ENCODE measurements at regions not wholly inside any gene's neighbourhood (a gene's known extent, or its start where the extent isn't known, plus 50 kb on each side); places are given as distances from the start of the nearest gene placed in this dataset.

- intact Hi-C loops (cut with DNase I) = no loop called here
- Histone ChIP-seq H3K27me3 (ENCODE audit: control insufficient read depth in 1 of 2, insufficient read depth in 2 of 2, low read length in 1 of 2) (no peaks in the 10 kb centered on the region), H3K9me3 (ENCODE audit: control insufficient read depth, low read length) (no peaks in the 10 kb centered on the region), H3K27ac (ENCODE audit: low read depth in 1 of 2, low read length in 2 of 2) (no peak overlapping the region), H3K36me3 (ENCODE audit: control insufficient read depth in 1 of 2, insufficient read depth in 2 of 2, low read length in 1 of 2) (peaks cover 0 to 12% of the 10 kb centered on the region in 2 donors), H3K4me1 (ENCODE audit: control insufficient read depth in 1 of 2, insufficient read depth in 2 of 2, low read length in 2 of 2) (no peaks in the 10 kb centered on the region), H3K4me3 (ENCODE audit: low read length in 2 of 2) (no peak overlapping the region)
- DNase-seq (no peak), ATAC-seq (ENCODE audit: low FRiP score) (no peak)
- 94 to 96% methylated on average over 8 of the region's 8 CpGs for WGBS, 2 donors
These were observed 121.6 kb downstream of the PTPRS start for GRCh38 chr19:5218963-5219530.

GRCh38 chr19:5218255-5218855, 122.3 kb downstream of the PTPRS start:
- Histone ChIP-seq H3K36me3 (ENCODE audit: control insufficient read depth in 1 of 2, insufficient read depth in 2 of 2, low read length in 1 of 2) (peaks cover 0 to 13% of the 10 kb centered on the region in 2 donors), H3K4me1 (ENCODE audit: control insufficient read depth in 1 of 2, insufficient read depth in 2 of 2, low read length in 2 of 2) (no peaks in the 10 kb centered on the region), H3K27ac (ENCODE audit: low read depth in 1 of 2, low read length in 2 of 2) (no peak overlapping the region), H3K4me3 (ENCODE audit: low read length in 2 of 2) (no peak overlapping the region), H3K27me3 (ENCODE audit: control insufficient read depth in 1 of 2, insufficient read depth in 2 of 2, low read length in 1 of 2) (no peaks in the 10 kb centered on the region), H3K9me3 (ENCODE audit: control insufficient read depth, low read length) (no peaks in the 10 kb centered on the region)
- WGBS, 2 donors = 94 to 95% methylated on average over 12 of the region's 12 CpGs
- intact Hi-C loops (cut with DNase I) = no loop called here
- no peak for DNase-seq
- no peak for ATAC-seq (ENCODE audit: low FRiP score)

GRCh38 chr19:5217171-5217570, 123.4 kb downstream of the PTPRS start:
- WGBS, 2 donors = 97 to 98% methylated on average over 4 of the region's 4 CpGs
- Histone ChIP-seq H3K27me3 (ENCODE audit: control insufficient read depth in 1 of 2, insufficient read depth in 2 of 2, low read length in 1 of 2) (no peaks in the 10 kb centered on the region), H3K4me1 (ENCODE audit: control insufficient read depth in 1 of 2, insufficient read depth in 2 of 2, low read length in 2 of 2) (no peaks in the 10 kb centered on the region), H3K27ac (ENCODE audit: low read depth in 1 of 2, low read length in 2 of 2) (no peak overlapping the region), H3K36me3 (ENCODE audit: control insufficient read depth in 1 of 2, insufficient read depth in 2 of 2, low read length in 1 of 2) (peaks cover 0 to 13% of the 10 kb centered on the region in 2 donors), H3K4me3 (ENCODE audit: low read length in 2 of 2) (no peak overlapping the region), H3K9me3 (ENCODE audit: control insufficient read depth, low read length) (no peaks in the 10 kb centered on the region)
- no peak for ATAC-seq (ENCODE audit: low FRiP score)
- intact Hi-C loops (cut with DNase I) = no loop called here
- no peak for DNase-seq

GRCh38 chr19:5216141-5216847, 124.3 kb downstream of the PTPRS start:
- H3K27me3 ChIP-seq (ENCODE audit: control insufficient read depth in 1 of 2, insufficient read depth in 2 of 2, low read length in 1 of 2) = no peaks in the 10 kb centered on the region
- 90 to 91% methylated on average over 14 of the region's 14 CpGs for WGBS, 2 donors
- no peaks in the 10 kb centered on the region for H3K9me3 ChIP-seq (ENCODE audit: control insufficient read depth, low read length)
- intact Hi-C loops (cut with DNase I) = no loop called here
- H3K36me3 ChIP-seq (ENCODE audit: control insufficient read depth in 1 of 2, insufficient read depth in 2 of 2, low read length in 1 of 2) = peaks cover 2 to 15% of the 10 kb centered on the region in 2 donors
- no peaks in the 10 kb centered on the region for H3K4me1 ChIP-seq (ENCODE audit: control insufficient read depth in 1 of 2, insufficient read depth in 2 of 2, low read length in 2 of 2)
- ATAC-seq (ENCODE audit: low FRiP score) (no peak), DNase-seq (no peak)
- H3K27ac ChIP-seq (ENCODE audit: low read depth in 1 of 2, low read length in 2 of 2) = no peak overlapping the region
- H3K4me3 ChIP-seq (ENCODE audit: low read length in 2 of 2) = no peak overlapping the region

GRCh38 chr19:5215431-5215830, 125.2 kb downstream of the PTPRS start:
- no peaks in the 10 kb centered on the region for H3K27me3 ChIP-seq (ENCODE audit: control insufficient read depth in 1 of 2, insufficient read depth in 2 of 2, low read length in 1 of 2)
- peaks cover 4 to 15% of the 10 kb centered on the region in 2 donors for H3K36me3 ChIP-seq (ENCODE audit: control insufficient read depth in 1 of 2, insufficient read depth in 2 of 2, low read length in 1 of 2)
- intact Hi-C loops (cut with DNase I) = no loop called here
- 94% methylated on average over 17 to 18 of the region's 18 CpGs for whole genome bisulfite sequencing, 2 donors
- H3K27ac ChIP-seq (ENCODE audit: low read depth in 1 of 2, low read length in 2 of 2) = no peak overlapping the region
- DNase-seq (no peak), ATAC-seq (ENCODE audit: low FRiP score) (no peak)
- no peak overlapping the region for H3K4me3 ChIP-seq (ENCODE audit: low read length in 2 of 2)
- H3K9me3 ChIP-seq (ENCODE audit: control insufficient read depth, low read length) = no peaks in the 10 kb centered on the region
- H3K4me1 ChIP-seq (ENCODE audit: control insufficient read depth in 1 of 2, insufficient read depth in 2 of 2, low read length in 2 of 2) = no peaks in the 10 kb centered on the region

GRCh38 chr19:5214902-5215301, 125.7 kb downstream of the PTPRS start:
- intact Hi-C loops (cut with DNase I) = no loop called here
- Histone ChIP-seq H3K27ac (ENCODE audit: low read depth in 1 of 2, low read length in 2 of 2) (no peak overlapping the region), H3K36me3 (ENCODE audit: control insufficient read depth in 1 of 2, insufficient read depth in 2 of 2, low read length in 1 of 2) (peaks cover 4 to 15% of the 10 kb centered on the region in 2 donors), H3K4me1 (ENCODE audit: control insufficient read depth in 1 of 2, insufficient read depth in 2 of 2, low read length in 2 of 2) (no peaks in the 10 kb centered on the region), H3K27me3 (ENCODE audit: control insufficient read depth in 1 of 2, insufficient read depth in 2 of 2, low read length in 1 of 2) (no peaks in the 10 kb centered on the region), H3K9me3 (ENCODE audit: control insufficient read depth, low read length) (no peaks in the 10 kb centered on the region), H3K4me3 (ENCODE audit: low read length in 2 of 2) (no peak overlapping the region)
- DNase-seq (no peak), ATAC-seq (ENCODE audit: low FRiP score) (no peak)
- WGBS, 2 donors = 89 to 97% methylated on average over 6 of the region's 6 CpGs

GRCh38 chr19:5214371-5214770, 126.2 kb downstream of the PTPRS start:
- Histone ChIP-seq H3K9me3 (ENCODE audit: control insufficient read depth, low read length) (no peaks in the 10 kb centered on the region), H3K27me3 (ENCODE audit: control insufficient read depth in 1 of 2, insufficient read depth in 2 of 2, low read length in 1 of 2) (no peaks in the 10 kb centered on the region), H3K4me1 (ENCODE audit: control insufficient read depth in 1 of 2, insufficient read depth in 2 of 2, low read length in 2 of 2) (no peaks in the 10 kb centered on the region), H3K4me3 (ENCODE audit: low read length in 2 of 2) (no peak overlapping the region), H3K36me3 (ENCODE audit: control insufficient read depth in 1 of 2, insufficient read depth in 2 of 2, low read length in 1 of 2) (peaks cover 4 to 15% of the 10 kb centered on the region in 2 donors), H3K27ac (ENCODE audit: low read depth in 1 of 2, low read length in 2 of 2) (no peak overlapping the region)
- WGBS, 2 donors = 95 to 96% methylated on average over 23 of the region's 23 CpGs
- ATAC-seq (ENCODE audit: low FRiP score) = no peak
- DNase-seq = no peak
- intact Hi-C loops (cut with DNase I) = no loop called here

GRCh38 chr19:5213667-5214066, 126.9 kb downstream of the PTPRS start:
- no peak overlapping the region for H3K4me3 ChIP-seq (ENCODE audit: low read length in 2 of 2)
- intact Hi-C loops (cut with DNase I) = no loop called here
- no peak overlapping the region for H3K27ac ChIP-seq (ENCODE audit: low read depth in 1 of 2, low read length in 2 of 2)
- ATAC-seq (ENCODE audit: low FRiP score) = no peak
- H3K36me3 ChIP-seq (ENCODE audit: control insufficient read depth in 1 of 2, insufficient read depth in 2 of 2, low read length in 1 of 2) = peaks cover 4 to 12% of the 10 kb centered on the region in 2 donors
- no peaks in the 10 kb centered on the region for H3K27me3 ChIP-seq (ENCODE audit: control insufficient read depth in 1 of 2, insufficient read depth in 2 of 2, low read length in 1 of 2)
- no peak for DNase-seq
- no peaks in the 10 kb centered on the region for H3K9me3 ChIP-seq (ENCODE audit: control insufficient read depth, low read length)
- no peaks in the 10 kb centered on the region for H3K4me1 ChIP-seq (ENCODE audit: control insufficient read depth in 1 of 2, insufficient read depth in 2 of 2, low read length in 2 of 2)
- WGBS, 2 donors = 93 to 96% methylated on average over 3 of the region's 3 CpGs

GRCh38 chr19:5212101-5212500, 128.5 kb downstream of the PTPRS start:
- 94 to 97% methylated on average over 30 of the region's 30 CpGs for WGBS, 2 donors
- no peaks in the 10 kb centered on the region for H3K9me3 ChIP-seq (ENCODE audit: control insufficient read depth, low read length)
- intact Hi-C loops (cut with DNase I) = no loop called here
- DNase-seq (no peak), ATAC-seq (ENCODE audit: low FRiP score) (no peak)
- H3K27ac ChIP-seq (ENCODE audit: low read depth in 1 of 2, low read length in 2 of 2) = no peak overlapping the region
- H3K4me3 ChIP-seq (ENCODE audit: low read length in 2 of 2) = no peak overlapping the region
- peaks cover 4 to 10% of the 10 kb centered on the region in 2 donors for H3K36me3 ChIP-seq (ENCODE audit: control insufficient read depth in 1 of 2, insufficient read depth in 2 of 2, low read length in 1 of 2)
- no peaks in the 10 kb centered on the region for H3K27me3 ChIP-seq (ENCODE audit: control insufficient read depth in 1 of 2, insufficient read depth in 2 of 2, low read length in 1 of 2)
- no peaks in the 10 kb centered on the region for H3K4me1 ChIP-seq (ENCODE audit: control insufficient read depth in 1 of 2, insufficient read depth in 2 of 2, low read length in 2 of 2)
